GM12878 (cell line): ENCODE measurements at regions not wholly inside any gene's neighbourhood (a gene's known extent, or its start where the extent isn't known, plus 50 kb on each side); places are given as distances from the start of the nearest gene placed in this dataset.

Experiments
- ATAC-seq: fragments of 200-7000 bp; cut with Tn5 transposase; 3 replicates; pipeline ENCODE4 v1.9.1; 2020; ENCODE audit warnings: mild to moderate bottlenecking, moderate library complexity
- BruUV-seq: library from RNA; stranded (reverse); fragments of 400-500 nt; replicated peaks from 2 replicates; lab custom pipeline; 2021; lab: Mats Ljungman, UMichigan
- CTCF ChIA-PET: fragments of 300-600 bp; sonication (Branson Sonifier 250); formaldehyde crosslinking; extraction: SDS; loops from one replicate; lab custom pipeline; 2021; ENCODE audit warnings: inconsistent platforms; lab: Yijun Ruan, JAX
- POLR2A ChIA-PET: fragments of 350-600 bp; formaldehyde crosslinking; extraction: SDS; loops from one replicate; lab custom pipeline; 2021; ENCODE audit warnings: inconsistent platforms; lab: Charles Lee
- RAD21 ChIA-PET: fragments of 300-600 bp; sonication (Branson Sonifier 250); formaldehyde crosslinking; loops from one replicate; lab custom pipeline; 2023; ENCODE audit warnings: antibody characterized with exemption; ENCODE audit not compliant: unreplicated experiment; lab: Charles Lee
- SMC1A ChIA-PET: fragments of 300-600 bp; sonication (Branson Sonifier 250); formaldehyde crosslinking; loops from one replicate; lab custom pipeline; 2023; ENCODE audit not compliant: unreplicated experiment, uncharacterized antibody; lab: Charles Lee
- DNase-seq: peaks from one replicate; pipeline ENCODE4 v3.0.0-alpha.2; 2011; ENCODE audit warnings: low read depth, low spot score
- FAIRE-seq: peaks from 3 replicates; lab custom pipeline; 2011; peaks lifted over from hg19 to GRCh38; lab: Jason Lieb, UNC
- H2AFZ ChIP-seq: 2 replicates; pipeline ENCODE4 v1.6.0; 2011; ENCODE audit warnings: low read depth, low read length, control low read depth; ENCODE audit not compliant: control insufficient read depth
- H3K27ac ChIP-seq: 2 replicates; pipeline ENCODE4 v1.5.1; 2011; ENCODE audit warnings: control low read depth; ENCODE audit not compliant: control insufficient read depth, insufficient read depth
- H3K27me3 ChIP-seq, 2 experiments: replicated peaks in 1 of 2; 2 replicates each; pipeline versions ENCODE4 v1.6.0 to v1.6.1; 2011; ENCODE audit warnings: low read length in 1 of 2; ENCODE audit not compliant: control insufficient read depth in 2 of 2, insufficient read depth in 2 of 2
- H3K36me3 ChIP-seq, 2 experiments: 2 replicates each; pipeline ENCODE4 v1.5.1; 2011; ENCODE audit warnings: low read length in 1 of 2; ENCODE audit not compliant: control insufficient read depth in 2 of 2, insufficient read depth in 2 of 2
- H3K4me1 ChIP-seq: 2 replicates; pipeline ENCODE4 v1.6.1; 2011; ENCODE audit warnings: mild to moderate bottlenecking, low read length, moderate library complexity, mixed read lengths; ENCODE audit not compliant: control insufficient read depth, insufficient read depth
- H3K4me2 ChIP-seq: 2 replicates; pipeline ENCODE4 v1.6.0; 2011; ENCODE audit warnings: control low read depth; ENCODE audit not compliant: control insufficient read depth, insufficient read depth
- H3K4me3 ChIP-seq: fragments of 200-600 bp; sonication (generic); 2 replicates; pipeline ENCODE4 v1.5.1; 2016
- H3K79me2 ChIP-seq: 2 replicates; pipeline ENCODE4 v1.6.0; 2011; ENCODE audit warnings: low read length; ENCODE audit not compliant: control insufficient read depth, insufficient read depth
- H3K9ac ChIP-seq: 2 replicates; pipeline ENCODE4 v1.8.0; 2011; ENCODE audit warnings: low read length, control low read depth, mixed read lengths; ENCODE audit not compliant: control insufficient read depth, insufficient read depth
- H3K9me3 ChIP-seq: replicated peaks from 3 replicates; pipeline ENCODE4 v1.5.1; 2011; ENCODE audit warnings: mild to moderate bottlenecking, low read length; ENCODE audit not compliant: control insufficient read depth, insufficient read depth
- H4K20me1 ChIP-seq: 2 replicates; pipeline ENCODE4 v1.6.0; 2011; ENCODE audit not compliant: control insufficient read depth, insufficient read depth
- BHLHE40 ChIP-seq, 2 experiments: fragments of 450-650 bp in 1 of 2; IDR thresholded peaks; 2 replicates each; pipeline ENCODE4 v1.6.1; 2011 to 2017; ENCODE audit warnings: low read depth in 2 of 2, borderline replicate concordance in 1 of 2, improper control_type of control experiment in 1 of 2, low read length in 1 of 2, mild to moderate bottlenecking in 1 of 2
- BMI1 ChIP-seq: fragments of 450-650 bp; IDR thresholded peaks from 2 replicates; pipeline ENCODE4 v1.6.1; 2016; ENCODE audit warnings: mild to moderate bottlenecking, moderate library complexity, borderline replicate concordance
- DPF2 ChIP-seq: fragments of 450-650 bp; IDR thresholded peaks from 2 replicates; pipeline ENCODE4 v1.6.1; 2017; ENCODE audit warnings: mild to moderate bottlenecking
- E2F4 ChIP-seq: IDR thresholded peaks from 2 replicates; pipeline ENCODE4 v1.6.1; 2012; ENCODE audit warnings: low read depth, low read length, improper control_type of control experiment
- EGR1 ChIP-seq, 2 experiments: IDR thresholded peaks; 1 replicate in 1 of 2; 2 replicates in 1 of 2; pipeline ENCODE4 v1.6.1; 2011 to 2012; ENCODE audit warnings: low read depth in 2 of 2, low read length in 2 of 2, borderline replicate concordance in 1 of 2, mild to moderate bottlenecking in 1 of 2, moderate library complexity in 1 of 2
- ELK1 ChIP-seq: IDR thresholded peaks from 2 replicates; pipeline ENCODE4 v1.6.1; 2012; ENCODE audit warnings: low read depth, low read length, improper control_type of control experiment
- GABPA ChIP-seq: IDR thresholded peaks from 2 replicates; pipeline ENCODE4 v1.6.1; 2014; ENCODE audit warnings: antibody characterized with exemption, low read depth, mild to moderate bottlenecking, inconsistent platforms
- KDM1A ChIP-seq: fragments of 200-600 bp; sonication (generic); IDR thresholded peaks from 2 replicates; pipeline ENCODE4 v1.6.1; 2016; ENCODE audit warnings: borderline replicate concordance
- LARP7 ChIP-seq: fragments of 450-650 bp; IDR thresholded peaks from 2 replicates; pipeline ENCODE4 v1.6.1; 2017; ENCODE audit warnings: mild to moderate bottlenecking
- MEF2B ChIP-seq: fragments of 450-650 bp; IDR thresholded peaks from 2 replicates; pipeline ENCODE4 v1.6.1; 2018; ENCODE audit warnings: mild to moderate bottlenecking, moderate library complexity; ENCODE audit not compliant: partially characterized antibody, poor library complexity, severe bottlenecking
- NFYA ChIP-seq: IDR thresholded peaks from 2 replicates; pipeline ENCODE4 v1.6.1; 2011; ENCODE audit warnings: low read depth, mild to moderate bottlenecking, low read length, improper control_type of control experiment, borderline replicate concordance
- POLR2AphosphoS5 ChIP-seq: IDR thresholded peaks from 2 replicates; pipeline ENCODE4 v1.6.1; 2011; ENCODE audit warnings: mild to moderate bottlenecking, low read length, inconsistent platforms
- RELA ChIP-seq: fragments of 450-650 bp; IDR thresholded peaks from 2 replicates; pipeline ENCODE4 v1.8.0; 2014; ENCODE audit warnings: borderline replicate concordance; ENCODE audit not compliant: partially characterized antibody
- RFX5 ChIP-seq: IDR thresholded peaks from 2 replicates; pipeline ENCODE4 v1.6.1; 2011; ENCODE audit warnings: low read depth, low read length, improper control_type of control experiment
- SREBF1 ChIP-seq: IDR thresholded peaks from 2 replicates; pipeline ENCODE4 v1.6.1; 2012; ENCODE audit warnings: mild to moderate bottlenecking, low read length
- WRNIP1 ChIP-seq: IDR thresholded peaks from 2 replicates; pipeline ENCODE4 v1.6.1; 2011; ENCODE audit warnings: low read depth, low read length, improper control_type of control experiment, borderline replicate concordance
- WGBS: methylation state at CpG from one replicate; pipeline ENCODE4 v1.1.6; 2016; ENCODE audit warnings: low lambda C conversion rate; ENCODE audit not compliant: insufficient replicate concordance, insufficient coverage; ENCODE audit errors: missing lambda C conversion rate; 5-methylcytosine and 5-hydroxymethylcytosine counted together
- in situ Hi-C: fragments of 300-500 bp; cut with MboI; formaldehyde crosslinking; loops from 9 replicates; pipeline ENCODE4 v1.14.3; 2018; ENCODE audit warnings: mixed read lengths
- intact Hi-C: fragments of 100-400 bp; cut with micrococcal nuclease; formaldehyde crosslinking; loops from one replicate; pipeline ENCODE4 v1.14.2; 2022; ENCODE audit not compliant: unreplicated experiment
- TF ChIP-seq, protein P1 (sequence below): fragments of 450-650 bp; IDR thresholded peaks from 2 replicates; pipeline ENCODE4 v1.6.1; 2017; ENCODE audit warnings: antibody characterized with exemption, mild to moderate bottlenecking, moderate library complexity
- TF ChIP-seq, protein P2 (sequence below): fragments of 450-650 bp; IDR thresholded peaks from 2 replicates; pipeline ENCODE4 v1.6.1; 2014; ENCODE audit warnings: mild to moderate bottlenecking

- no peak for TF ChIP-seq BHLHE40 (IDR thresholded peaks at IDR 0.05; ENCODE audit: borderline replicate concordance in 1 of 2, low read depth in 2 of 2, low read length in 1 of 2)
- TF ChIP-seq BMI1 = no peak
- no peak for TF ChIP-seq POLR2AphosphoS5
- TF ChIP-seq ELK1 = no peak
- TF ChIP-seq LARP7 = no peak
- TF ChIP-seq RFX5 = no peak
Observed at GRCh38 chr14:55921511-55921910, 196.7 kb upstream of the PELI2 start (continued).

GRCh38 chr14:55926007-55926406, 192.2 kb upstream of the PELI2 start:
- Histone ChIP-seq H3K27ac (no peak overlapping the region), H3K27me3 (peaks cover 0 to 3% of the 10 kb centered on the region in 2 experiments; a peak in 1 of 4 replicates), H3K36me3 (no peaks in the 10 kb centered on the region), H2AFZ (no peak overlapping the region), H3K4me2 (no peak overlapping the region), H4K20me1 (no peaks in the 10 kb centered on the region), H3K4me1 (no peaks in the 10 kb centered on the region), H3K9ac (no peak overlapping the region), H3K9me3 (no peaks in the 10 kb centered on the region), H3K4me3 (no peak overlapping the region), H3K79me2 (no peaks in the 10 kb centered on the region)
- RAD21 ChIA-PET = no interaction called here
- WGBS = 51% methylated on average over 6 of the region's 6 CpGs
- intact Hi-C loops (no loop called here), in situ Hi-C loops (no loop called here)
- no TSS peak for BruUV-seq
- SMC1A ChIA-PET = no interaction called here
- DNase-seq (no peak), FAIRE-seq (no peak), ATAC-seq (no peak)
- POLR2A ChIA-PET = no interaction called here
- CTCF ChIA-PET = interaction anchor here (0.9 kb wide), 1 partner anchor 33 kb away, joined by 3 read pairs; no protein-coding TSS in a partner anchor
- TF ChIP-seq, protein P1, sequence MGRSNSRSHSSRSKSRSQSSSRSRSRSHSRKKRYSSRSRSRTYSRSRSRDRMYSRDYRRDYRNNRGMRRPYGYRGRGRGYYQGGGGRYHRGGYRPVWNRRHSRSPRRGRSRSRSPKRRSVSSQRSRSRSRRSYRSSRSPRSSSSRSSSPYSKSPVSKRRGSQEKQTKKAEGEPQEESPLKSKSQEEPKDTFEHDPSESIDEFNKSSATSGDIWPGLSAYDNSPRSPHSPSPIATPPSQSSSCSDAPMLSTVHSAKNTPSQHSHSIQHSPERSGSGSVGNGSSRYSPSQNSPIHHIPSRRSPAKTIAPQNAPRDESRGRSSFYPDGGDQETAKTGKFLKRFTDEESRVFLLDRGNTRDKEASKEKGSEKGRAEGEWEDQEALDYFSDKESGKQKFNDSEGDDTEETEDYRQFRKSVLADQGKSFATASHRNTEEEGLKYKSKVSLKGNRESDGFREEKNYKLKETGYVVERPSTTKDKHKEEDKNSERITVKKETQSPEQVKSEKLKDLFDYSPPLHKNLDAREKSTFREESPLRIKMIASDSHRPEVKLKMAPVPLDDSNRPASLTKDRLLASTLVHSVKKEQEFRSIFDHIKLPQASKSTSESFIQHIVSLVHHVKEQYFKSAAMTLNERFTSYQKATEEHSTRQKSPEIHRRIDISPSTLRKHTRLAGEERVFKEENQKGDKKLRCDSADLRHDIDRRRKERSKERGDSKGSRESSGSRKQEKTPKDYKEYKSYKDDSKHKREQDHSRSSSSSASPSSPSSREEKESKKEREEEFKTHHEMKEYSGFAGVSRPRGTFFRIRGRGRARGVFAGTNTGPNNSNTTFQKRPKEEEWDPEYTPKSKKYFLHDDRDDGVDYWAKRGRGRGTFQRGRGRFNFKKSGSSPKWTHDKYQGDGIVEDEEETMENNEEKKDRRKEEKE = no peak
- TF ChIP-seq EGR1 (IDR thresholded peaks at IDR 0.05; ENCODE audit: borderline replicate concordance in 1 of 2, low read depth in 2 of 2, low read length in 2 of 2) (no peak), GABPA (no peak), E2F4 (no peak), BMI1 (no peak), KDM1A (no peak), NFYA (no peak), WRNIP1 (no peak), MEF2B (no peak), RELA (no peak), SREBF1 (no peak), DPF2 (no peak)
- TF ChIP-seq, protein P2, sequence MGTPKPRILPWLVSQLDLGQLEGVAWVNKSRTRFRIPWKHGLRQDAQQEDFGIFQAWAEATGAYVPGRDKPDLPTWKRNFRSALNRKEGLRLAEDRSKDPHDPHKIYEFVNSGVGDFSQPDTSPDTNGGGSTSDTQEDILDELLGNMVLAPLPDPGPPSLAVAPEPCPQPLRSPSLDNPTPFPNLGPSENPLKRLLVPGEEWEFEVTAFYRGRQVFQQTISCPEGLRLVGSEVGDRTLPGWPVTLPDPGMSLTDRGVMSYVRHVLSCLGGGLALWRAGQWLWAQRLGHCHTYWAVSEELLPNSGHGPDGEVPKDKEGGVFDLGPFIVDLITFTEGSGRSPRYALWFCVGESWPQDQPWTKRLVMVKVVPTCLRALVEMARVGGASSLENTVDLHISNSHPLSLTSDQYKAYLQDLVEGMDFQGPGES = no peak
